Central memory CD4-positive, alpha-beta T cell (primary cell): ENCODE measurements at regions not wholly inside any gene's neighbourhood (a gene's known extent, or its start where the extent isn't known, plus 50 kb on each side); places are given as distances from the start of the nearest gene placed in this dataset.
"Not testable (repeated sequence)": the region's sequence is repeated elsewhere in the genome, so short reads cannot be mapped to it uniquely, and the experiment has no call there.

Source experiments
- DNase-seq: peaks from one replicate; pipeline ENCODE4 v3.0.0; 2022

- DNase-seq: no peak
Measured at GRCh38 chr2:18067588-18068384, 189.3 kb downstream of the KCNS3 start.

GRCh38 chr2:18066894-18067293 is 188.4 kb downstream of the KCNS3 start:
- DNase-seq: no peak

GRCh38 chr2:18066066-18066465 is 187.6 kb downstream of the KCNS3 start:
- no peak for DNase-seq

- DNase-seq: no peak
Measured at GRCh38 chr2:18065249-18065648, 186.8 kb downstream of the KCNS3 start.

GRCh38 chr2:18063826-18064470 is 185.5 kb downstream of the KCNS3 start:
- no peak for DNase-seq

- DNase-seq: no peak
Measured at GRCh38 chr2:18062892-18063291, 184.4 kb downstream of the KCNS3 start.

GRCh38 chr2:18061717-18062116 is 183.2 kb downstream of the KCNS3 start:
- DNase-seq: no peak

- no peak for DNase-seq
Measured at GRCh38 chr2:18057657-18058056, 179.2 kb downstream of the KCNS3 start.

- DNase-seq: no peak
Measured at GRCh38 chr2:18055290-18055689, 176.8 kb downstream of the KCNS3 start.

- no peak for DNase-seq
Measured at GRCh38 chr2:18050001-18050400, 171.5 kb downstream of the KCNS3 start.

GRCh38 chr2:18049325-18049724 is 170.9 kb downstream of the KCNS3 start:
- no peak for DNase-seq

GRCh38 chr2:18047896-18048657 is 169.6 kb downstream of the KCNS3 start:
- DNase-seq: no peak

- no peak for DNase-seq
Measured at GRCh38 chr2:18047213-18047611, 168.7 kb downstream of the KCNS3 start.

- DNase-seq: no peak
Measured at GRCh38 chr2:18046558-18047212, 168.2 kb downstream of the KCNS3 start.

- no peak for DNase-seq
Measured at GRCh38 chr2:18046017-18046416, 167.6 kb downstream of the KCNS3 start.

GRCh38 chr2:18045230-18045629 is 166.8 kb downstream of the KCNS3 start:
- no peak for DNase-seq

- DNase-seq: not testable (repeated sequence)
Measured at GRCh38 chr2:18017381-18017780, 138.9 kb downstream of the KCNS3 start.

- no peak for DNase-seq
Measured at GRCh38 chr2:18009891-18010290, 131.4 kb downstream of the KCNS3 start.

- DNase-seq: no peak
Measured at GRCh38 chr2:18005411-18005810, 126.9 kb downstream of the KCNS3 start.

- no peak for DNase-seq
Measured at GRCh38 chr2:18001671-18002070, 123.2 kb downstream of the KCNS3 start.

GRCh38 chr2:17996978-17997377 is 118.5 kb downstream of the KCNS3 start:
- DNase-seq: no peak

- DNase-seq: no peak
Measured at GRCh38 chr2:17995593-17995992, 117.1 kb downstream of the KCNS3 start.
